ENCODE measurements at regions not wholly inside any gene's neighbourhood (a gene's known extent, or its start where the extent isn't known, plus 50 kb on each side); places are given as distances from the start of the nearest gene placed in this dataset.

DNA sequence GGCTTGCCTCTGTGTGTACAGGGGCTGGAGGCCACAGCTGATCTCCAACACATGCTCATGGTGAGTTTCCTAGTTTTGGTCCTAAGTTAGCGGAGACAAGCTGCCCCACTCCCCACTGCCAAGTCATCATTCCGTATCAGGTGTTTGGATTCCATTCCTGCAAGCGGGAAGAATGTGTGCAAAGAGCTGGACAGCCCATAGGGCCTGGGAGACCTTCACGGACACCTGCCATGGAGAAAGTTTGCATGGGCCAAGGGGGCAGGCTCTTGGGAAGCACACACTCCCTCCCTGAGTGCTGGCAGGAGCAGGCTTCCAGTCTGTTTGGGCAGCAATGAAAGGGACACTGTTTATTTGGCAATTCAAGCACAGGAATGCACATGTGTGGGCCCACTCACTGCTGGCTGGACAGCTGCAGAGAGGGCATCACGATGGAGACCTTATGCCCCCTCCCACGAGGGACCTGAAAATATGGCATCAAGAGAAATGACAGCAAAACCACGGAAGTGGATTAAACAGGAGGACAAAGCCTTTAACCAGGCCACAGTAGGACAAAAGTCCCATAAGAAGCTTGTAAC is 149.7 kb downstream of the KLF13 start:
- Histone ChIP-seq H3K4me1 (ENCODE audit: control insufficient read depth in 2 of 2, insufficient read depth in 2 of 2, low read length in 2 of 2) (peaks cover 29 to 34% of the 10 kb centered on the region in 2 donors), H3K4me2 (replicated peaks; ENCODE audit: low read depth, low read length, poor library complexity, severe bottlenecking) (no peak overlapping the region), H3K27me3 (replicated peaks in 1 of 4; ENCODE audit: control extremely low read depth in 1 of 4, control insufficient read depth in 3 of 4, insufficient read depth in 4 of 4, low read length in 3 of 4) (no peaks in the 10 kb centered on the region), H3K27ac (ENCODE audit: low read length in 2 of 2) (no peak overlapping the region), H2AFZ (ENCODE audit: insufficient read depth, low read depth, low read length, poor library complexity, severe bottlenecking) (no peak overlapping the region), H4K20me1 (ENCODE audit: control insufficient read depth, insufficient read depth, low read length, poor library complexity, severe bottlenecking) (no peaks in the 10 kb centered on the region), H3K9me3 (ENCODE audit: control extremely low read depth in 1 of 3, control insufficient read depth in 2 of 3, insufficient read depth in 1 of 3, low read length in 2 of 3) (no peaks in the 10 kb centered on the region), H3K4me3 (ENCODE audit: control extremely low read depth in 1 of 5, extremely low read depth in 1 of 5, insufficient read depth in 1 of 5, low read depth in 2 of 5, low read length in 4 of 5) (no peak overlapping the region), H3K36me3 (replicated peaks in 1 of 2; ENCODE audit: control extremely low read depth in 1 of 2, control insufficient read depth in 1 of 2, extremely low read depth in 1 of 2, insufficient read depth in 2 of 2, low read length in 1 of 2) (no peaks in the 10 kb centered on the region), H3K9ac (ENCODE audit: low read length) (no peak overlapping the region), H3K79me2 (ENCODE audit: control insufficient read depth, insufficient read depth, low read length) (no peaks in the 10 kb centered on the region)
- Mint-ChIP-seq H3K4me3 (no peak overlapping the region), H3K4me1 (peaks cover 34% of the 10 kb centered on the region), H3K27ac (no peak overlapping the region), H3K27me3 (peaks cover 15% of the 10 kb centered on the region), H3K9me3 (ENCODE audit: insufficient read depth) (no peaks in the 10 kb centered on the region)
- ChIA-PET CTCF (interaction anchor here (5.7 to 7.5 kb wide), 2 partner anchors 12 to 36 kb away, joined by 32 to 75 read pairs; no protein-coding TSS in a partner anchor), POLR2A (interaction anchor here (0.8 to 0.9 kb wide), 2 partner anchors 27 to 236 kb away, joined by 3 read pairs; no protein-coding TSS in a partner anchor)
- ATAC-seq (ENCODE audit: low read depth) (no peak), DNase-seq (no peak)
- intact Hi-C loops (cut with micrococcal nuclease): no loop called here
- WGBS (ENCODE audit: insufficient coverage): 93% methylated on average over 6 of the region's 7 CpGs
- TF ChIP-seq, protein P1, sequence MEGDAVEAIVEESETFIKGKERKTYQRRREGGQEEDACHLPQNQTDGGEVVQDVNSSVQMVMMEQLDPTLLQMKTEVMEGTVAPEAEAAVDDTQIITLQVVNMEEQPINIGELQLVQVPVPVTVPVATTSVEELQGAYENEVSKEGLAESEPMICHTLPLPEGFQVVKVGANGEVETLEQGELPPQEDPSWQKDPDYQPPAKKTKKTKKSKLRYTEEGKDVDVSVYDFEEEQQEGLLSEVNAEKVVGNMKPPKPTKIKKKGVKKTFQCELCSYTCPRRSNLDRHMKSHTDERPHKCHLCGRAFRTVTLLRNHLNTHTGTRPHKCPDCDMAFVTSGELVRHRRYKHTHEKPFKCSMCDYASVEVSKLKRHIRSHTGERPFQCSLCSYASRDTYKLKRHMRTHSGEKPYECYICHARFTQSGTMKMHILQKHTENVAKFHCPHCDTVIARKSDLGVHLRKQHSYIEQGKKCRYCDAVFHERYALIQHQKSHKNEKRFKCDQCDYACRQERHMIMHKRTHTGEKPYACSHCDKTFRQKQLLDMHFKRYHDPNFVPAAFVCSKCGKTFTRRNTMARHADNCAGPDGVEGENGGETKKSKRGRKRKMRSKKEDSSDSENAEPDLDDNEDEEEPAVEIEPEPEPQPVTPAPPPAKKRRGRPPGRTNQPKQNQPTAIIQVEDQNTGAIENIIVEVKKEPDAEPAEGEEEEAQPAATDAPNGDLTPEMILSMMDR (IDR thresholded peaks at IDR 0.05): no peak
- TF ChIP-seq EZH2 (IDR thresholded peaks at IDR 0.05; ENCODE audit: borderline replicate concordance, insufficient read depth, low read depth, low read length, poor library complexity, severe bottlenecking): no peak

DNA sequence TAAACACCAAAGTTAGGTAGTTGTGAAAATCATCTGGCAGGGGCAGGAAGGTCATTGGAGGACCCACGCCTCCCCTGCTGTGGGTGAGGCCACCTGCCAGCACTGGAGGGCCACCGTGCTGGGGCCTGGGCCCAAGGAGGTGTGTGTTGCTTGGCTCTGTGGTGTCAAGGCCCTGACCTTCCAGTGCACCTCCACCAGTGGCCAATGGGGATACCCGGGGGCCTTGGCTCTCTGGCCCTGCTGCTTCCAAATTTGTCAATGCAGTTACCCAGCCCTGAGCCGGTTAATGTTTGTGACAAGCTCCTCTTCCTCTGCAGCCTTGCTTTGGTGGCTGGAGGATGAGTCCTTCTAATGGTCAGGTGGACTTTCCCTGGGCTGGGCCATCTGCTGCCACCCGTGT is 150.2 kb downstream of the KLF13 start:
- H3K9me3 ChIP-seq (ENCODE audit: control extremely low read depth in 1 of 3, control insufficient read depth in 2 of 3, insufficient read depth in 1 of 3, low read length in 2 of 3): no peaks in the 10 kb centered on the region
- H3K36me3 ChIP-seq (replicated peaks in 1 of 2; ENCODE audit: control extremely low read depth in 1 of 2, control insufficient read depth in 1 of 2, extremely low read depth in 1 of 2, insufficient read depth in 2 of 2, low read length in 1 of 2): no peaks in the 10 kb centered on the region
- Mint-ChIP-seq H3K9me3 (ENCODE audit: insufficient read depth) (no peaks in the 10 kb centered on the region), H3K27me3 (peaks cover 20% of the 10 kb centered on the region), H3K27ac (no peak overlapping the region), H3K4me1 (peaks cover 29% of the 10 kb centered on the region), H3K4me3 (no peak overlapping the region)
- no peak overlapping the region for H3K4me3 ChIP-seq (ENCODE audit: control extremely low read depth in 1 of 5, extremely low read depth in 1 of 5, insufficient read depth in 1 of 5, low read depth in 2 of 5, low read length in 4 of 5)
- no peak for TF ChIP-seq EZH2 (IDR thresholded peaks at IDR 0.05; ENCODE audit: borderline replicate concordance, insufficient read depth, low read depth, low read length, poor library complexity, severe bottlenecking)
- TF ChIP-seq, protein P1 (IDR thresholded peaks at IDR 0.05): no peak
- POLR2A ChIA-PET: interaction anchor here (0.9 kb wide), 1 partner anchor 27 kb away, joined by 3 read pairs; no protein-coding TSS in a partner anchor
- no peak for ATAC-seq (ENCODE audit: low read depth)
- no peaks in the 10 kb centered on the region for H3K79me2 ChIP-seq (ENCODE audit: control insufficient read depth, insufficient read depth, low read length)
- CTCF ChIA-PET: interaction anchor here (0.6 to 7.5 kb wide), 4 partner anchors 12 to 37 kb away, joined by 3 to 75 read pairs (median 3); no protein-coding TSS in a partner anchor
- DNase-seq: no peak
- H3K4me2 ChIP-seq (replicated peaks; ENCODE audit: low read depth, low read length, poor library complexity, severe bottlenecking): no peak overlapping the region
- H3K27ac ChIP-seq (ENCODE audit: low read length in 2 of 2): no peak overlapping the region
- H3K4me1 ChIP-seq (ENCODE audit: control insufficient read depth in 2 of 2, insufficient read depth in 2 of 2, low read length in 2 of 2): peaks cover 27 to 30% of the 10 kb centered on the region in 2 donors
- peaks cover 0 to 4% (median 3%) of the 10 kb centered on the region in 4 experiments for H3K27me3 ChIP-seq (replicated peaks in 1 of 4; ENCODE audit: control extremely low read depth in 1 of 4, control insufficient read depth in 3 of 4, insufficient read depth in 4 of 4, low read length in 3 of 4)
- H4K20me1 ChIP-seq (ENCODE audit: control insufficient read depth, insufficient read depth, low read length, poor library complexity, severe bottlenecking): no peaks in the 10 kb centered on the region
- intact Hi-C loops (cut with micrococcal nuclease): no loop called here
- WGBS (ENCODE audit: insufficient coverage): 81% methylated on average over 5 of the region's 5 CpGs
- H3K9ac ChIP-seq (ENCODE audit: low read length): no peak overlapping the region
- no peak overlapping the region for H2AFZ ChIP-seq (ENCODE audit: insufficient read depth, low read depth, low read length, poor library complexity, severe bottlenecking)

Data from B cell (primary cell).